PC-3 (cell line): ENCODE measurements at regions not wholly inside any gene's neighbourhood (a gene's known extent, or its start where the extent isn't known, plus 50 kb on each side); places are given as distances from the start of the nearest gene placed in this dataset.

ENCODE experiments used
- EZH2 ChIP-seq: fragments of 300-600 bp; sonication (generic); IDR thresholded peaks from one replicate; pipeline ENCODE4 v1.6.1; 2017; ENCODE audit warnings: antibody characterized with exemption, mild to moderate bottlenecking, low read length; ENCODE audit not compliant: unreplicated experiment
- TF ChIP-seq, protein P1 (sequence below): fragments of 300-600 bp; sonication (generic); conservative IDR thresholded peaks from 2 replicates; pipeline ENCODE4 v1.5.1; 2017; ENCODE audit warnings: antibody characterized with exemption, low read depth, mild to moderate bottlenecking, low read length

DNA sequence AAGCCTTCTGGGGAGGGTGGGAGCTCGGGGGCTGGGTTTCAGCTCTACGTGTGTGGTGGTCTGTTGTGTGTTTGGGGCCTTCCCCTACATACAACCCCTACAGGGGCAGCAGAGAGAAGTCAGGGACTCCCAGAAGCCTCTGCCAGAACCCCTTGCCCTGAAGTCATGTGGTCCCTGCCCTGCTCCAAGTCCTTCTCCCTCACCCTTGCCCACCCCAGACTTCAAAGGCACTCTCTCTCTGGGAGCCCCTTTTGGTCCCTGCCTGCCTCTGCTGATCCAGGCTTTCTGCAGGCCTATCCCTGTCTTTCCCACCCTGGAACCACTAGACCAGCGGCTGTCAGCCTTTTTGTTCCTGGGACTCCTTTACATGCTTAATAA lies 61.1 kb upstream of the PSD2 start:
- TF ChIP-seq, protein P1, sequence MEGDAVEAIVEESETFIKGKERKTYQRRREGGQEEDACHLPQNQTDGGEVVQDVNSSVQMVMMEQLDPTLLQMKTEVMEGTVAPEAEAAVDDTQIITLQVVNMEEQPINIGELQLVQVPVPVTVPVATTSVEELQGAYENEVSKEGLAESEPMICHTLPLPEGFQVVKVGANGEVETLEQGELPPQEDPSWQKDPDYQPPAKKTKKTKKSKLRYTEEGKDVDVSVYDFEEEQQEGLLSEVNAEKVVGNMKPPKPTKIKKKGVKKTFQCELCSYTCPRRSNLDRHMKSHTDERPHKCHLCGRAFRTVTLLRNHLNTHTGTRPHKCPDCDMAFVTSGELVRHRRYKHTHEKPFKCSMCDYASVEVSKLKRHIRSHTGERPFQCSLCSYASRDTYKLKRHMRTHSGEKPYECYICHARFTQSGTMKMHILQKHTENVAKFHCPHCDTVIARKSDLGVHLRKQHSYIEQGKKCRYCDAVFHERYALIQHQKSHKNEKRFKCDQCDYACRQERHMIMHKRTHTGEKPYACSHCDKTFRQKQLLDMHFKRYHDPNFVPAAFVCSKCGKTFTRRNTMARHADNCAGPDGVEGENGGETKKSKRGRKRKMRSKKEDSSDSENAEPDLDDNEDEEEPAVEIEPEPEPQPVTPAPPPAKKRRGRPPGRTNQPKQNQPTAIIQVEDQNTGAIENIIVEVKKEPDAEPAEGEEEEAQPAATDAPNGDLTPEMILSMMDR = no peak
- no peak for TF ChIP-seq EZH2
